ENCODE measurements at regions not wholly inside any gene's neighbourhood (a gene's known extent, or its start where the extent isn't known, plus 50 kb on each side); places are given as distances from the start of the nearest gene placed in this dataset.

GRCh38 chrX:39150220-39150619 lies 349.0 kb downstream of the MID1IP1 start:
- DNase-seq = no peak

- DNase-seq = no peak
Measured at GRCh38 chrX:39150621-39151020, 349.4 kb downstream of the MID1IP1 start.

GRCh38 chrX:39152106-39152649 lies 350.9 kb downstream of the MID1IP1 start:
- DNase-seq = no peak

GRCh38 chrX:39156051-39156450 lies 354.8 kb downstream of the MID1IP1 start:
- no peak for DNase-seq

DNA sequence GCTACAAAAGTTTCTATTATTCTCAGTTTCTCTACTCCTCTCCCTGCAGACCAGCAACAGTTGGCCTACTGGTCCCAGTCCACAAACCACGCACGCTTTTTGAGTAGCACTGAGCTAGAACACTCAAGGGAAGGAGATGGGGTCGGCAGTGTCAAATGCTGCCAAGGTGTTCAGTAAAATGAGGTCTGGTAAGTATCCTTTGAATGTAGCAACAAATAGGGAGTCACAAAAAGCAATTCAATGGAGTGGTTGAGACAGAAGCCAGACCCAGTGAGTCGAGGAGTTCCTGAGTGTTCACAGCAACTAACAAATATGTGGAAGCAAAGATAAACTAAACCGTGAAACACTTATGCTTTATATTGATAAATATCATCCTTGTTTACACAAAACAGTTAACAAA lies 355.7 kb downstream of the MID1IP1 start:
- no peak for DNase-seq

GRCh38 chrX:39157796-39158195 lies 356.5 kb downstream of the MID1IP1 start:
- no peak for DNase-seq

DNA sequence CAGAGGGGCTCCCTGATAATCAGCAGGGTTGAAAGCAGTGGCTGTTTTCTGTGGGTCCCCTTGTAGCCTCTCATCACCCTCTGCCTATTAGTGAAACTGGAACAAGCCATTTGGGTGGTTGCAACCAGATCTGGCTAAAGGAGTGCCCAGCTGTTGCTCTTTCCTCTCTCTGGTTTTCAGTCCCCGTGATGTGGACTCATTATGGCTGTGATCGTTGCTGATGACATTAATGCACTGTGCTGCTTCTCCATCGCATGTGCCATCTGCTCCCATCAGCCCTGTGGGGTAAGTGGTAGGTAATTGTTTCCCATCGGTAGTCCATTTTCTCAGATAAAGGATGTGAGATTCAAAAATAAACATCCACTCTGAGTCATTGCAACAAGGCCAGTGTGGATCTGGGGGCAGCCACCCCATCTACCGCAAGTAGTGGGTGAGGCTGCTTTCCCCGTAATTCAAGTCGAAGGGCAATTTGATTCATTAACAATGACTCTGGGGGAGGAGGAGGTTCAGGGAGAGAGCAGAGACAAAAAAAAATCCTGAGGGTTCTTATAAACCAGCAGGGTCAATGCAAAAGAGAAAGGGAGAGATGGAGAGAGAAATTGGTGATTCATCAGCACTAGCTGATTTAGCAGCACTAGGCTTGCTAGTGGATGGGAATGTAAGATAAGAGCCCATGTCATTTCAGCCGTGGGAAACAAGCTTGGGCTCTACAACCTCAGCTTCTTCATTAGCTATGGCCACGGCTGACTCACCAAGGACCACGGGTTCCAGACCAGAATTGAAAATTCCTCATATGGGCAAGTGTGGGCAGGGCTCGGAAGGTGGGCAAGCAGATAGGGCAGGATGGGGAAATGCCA lies 357.8 kb downstream of the MID1IP1 start:
- no peak for DNase-seq

GRCh38 chrX:39159921-39160507 lies 358.8 kb downstream of the MID1IP1 start:
- DNase-seq = no peak

DNA sequence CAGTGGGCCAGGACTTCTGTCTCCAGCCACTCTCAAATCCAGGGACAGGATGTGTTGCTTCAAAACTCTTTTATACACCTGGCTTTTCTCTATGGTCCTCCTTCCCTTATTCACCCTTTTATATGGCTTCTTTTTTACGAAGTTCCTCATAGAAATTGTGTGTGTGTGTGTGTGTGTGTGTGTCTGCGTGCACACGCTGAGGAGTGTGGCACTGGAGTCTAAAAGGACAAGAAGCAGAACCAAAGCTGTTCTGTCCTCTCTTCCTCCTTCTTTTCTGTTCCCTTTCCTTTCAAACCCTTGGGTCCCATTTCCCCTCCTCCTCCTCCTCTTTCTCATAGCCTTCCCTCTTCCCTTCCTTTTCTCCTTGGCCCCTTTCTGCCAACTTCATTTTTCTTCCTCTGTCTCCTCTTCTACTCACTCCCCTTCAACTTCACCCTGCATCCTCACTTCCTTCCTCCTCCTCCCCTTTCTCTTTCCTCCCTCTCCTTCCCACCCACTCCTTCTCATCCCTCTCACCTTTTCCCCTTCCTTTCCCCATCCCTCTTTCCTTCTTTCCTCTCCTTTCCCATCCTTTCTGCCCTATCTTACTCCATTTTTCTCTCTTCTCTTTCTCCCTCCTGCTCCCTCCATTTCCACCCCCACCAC lies 360.5 kb downstream of the MID1IP1 start:
- DNase-seq = no peak

DNA sequence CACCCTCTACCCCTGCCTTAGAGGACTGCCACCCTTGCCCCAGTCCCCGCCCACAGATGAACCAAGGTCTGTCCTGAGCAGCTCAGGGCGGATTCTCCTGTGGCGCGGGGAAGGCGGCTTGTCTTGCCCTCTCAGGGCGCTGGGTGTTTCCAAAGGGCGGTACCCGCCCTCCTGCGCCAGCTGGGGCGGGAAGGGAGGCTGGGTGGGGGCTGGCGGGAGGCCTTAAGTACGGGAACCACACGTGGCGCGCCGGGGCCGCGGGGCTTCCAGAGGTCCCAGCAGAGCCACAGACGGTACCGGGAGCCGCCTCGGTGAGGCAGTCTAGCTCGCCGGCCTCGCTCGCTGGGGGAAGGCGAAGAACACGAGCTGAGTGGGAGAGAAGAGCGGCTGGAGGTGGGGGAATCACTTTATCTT lies 361.1 kb downstream of the MID1IP1 start:
- peak; percentile 51 for DNase-seq

DNA sequence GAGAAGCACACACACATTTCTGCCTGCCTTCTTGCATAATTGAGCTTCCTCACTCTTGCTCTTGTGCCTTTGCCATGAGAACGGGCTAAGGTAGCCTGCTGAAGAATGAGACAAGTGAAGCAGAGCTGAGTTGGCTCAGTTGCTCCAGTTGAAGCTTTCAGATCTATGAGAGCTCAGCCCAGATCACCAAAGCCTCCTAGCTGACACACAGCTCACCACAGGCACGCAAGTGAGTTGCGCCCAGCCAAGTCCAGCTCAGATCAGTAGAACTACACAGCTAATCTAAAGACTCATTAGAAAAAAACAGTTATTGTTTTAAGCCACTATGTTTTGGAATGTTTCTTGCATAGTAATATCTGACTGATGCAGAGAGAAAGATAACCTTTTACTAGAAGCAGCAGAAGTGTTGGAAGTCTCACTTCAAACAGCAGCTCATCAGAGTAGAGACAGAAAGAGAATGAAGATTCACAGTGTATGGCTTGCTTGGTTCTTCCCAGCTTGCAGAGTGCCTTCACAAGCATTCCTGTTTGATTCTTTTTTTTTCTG lies 362.4 kb downstream of the MID1IP1 start:
- DNase-seq = no peak

DNA sequence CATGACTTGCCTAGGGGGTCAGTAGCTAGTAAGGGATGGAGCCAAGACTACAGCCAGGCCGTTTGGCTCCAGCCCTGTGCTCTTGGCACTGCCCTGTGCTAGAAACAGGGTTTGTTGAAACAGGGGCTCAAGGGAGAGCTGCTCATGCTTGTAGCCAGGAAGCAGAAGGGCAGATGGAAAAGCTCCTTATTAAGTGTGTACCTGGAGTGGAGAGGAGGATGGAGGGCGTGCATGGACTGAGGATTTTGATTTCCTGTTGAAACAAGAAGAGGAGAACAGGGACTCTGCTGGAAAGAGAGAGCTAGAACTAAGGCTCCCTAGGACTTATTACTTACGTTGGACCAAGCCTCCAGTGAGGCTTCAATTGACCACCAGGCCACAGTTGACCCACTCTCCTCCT lies 363.0 kb downstream of the MID1IP1 start:
- DNase-seq = no peak

GRCh38 chrX:39165185-39165584 lies 363.9 kb downstream of the MID1IP1 start:
- DNase-seq = no peak

DNA sequence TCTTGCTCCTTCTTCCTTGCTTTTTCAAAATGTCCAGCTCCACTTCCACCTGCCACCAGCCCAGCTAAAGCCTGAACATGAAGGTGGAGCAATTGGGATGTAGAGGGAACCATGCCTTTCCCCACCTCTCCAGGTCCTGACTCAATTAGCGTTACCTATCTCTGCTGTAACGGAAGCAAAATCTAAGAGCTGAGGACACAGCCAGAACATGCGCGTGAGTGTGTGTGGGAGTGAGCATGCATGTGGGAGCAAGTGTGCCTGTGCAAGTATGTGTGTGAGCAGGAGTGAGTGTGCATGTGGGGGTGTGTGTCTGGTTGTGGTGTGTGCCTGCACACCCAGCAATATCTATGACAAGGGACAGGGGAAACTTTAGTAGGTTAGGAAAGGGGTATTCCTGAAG lies 364.5 kb downstream of the MID1IP1 start:
- DNase-seq = no peak

DNA sequence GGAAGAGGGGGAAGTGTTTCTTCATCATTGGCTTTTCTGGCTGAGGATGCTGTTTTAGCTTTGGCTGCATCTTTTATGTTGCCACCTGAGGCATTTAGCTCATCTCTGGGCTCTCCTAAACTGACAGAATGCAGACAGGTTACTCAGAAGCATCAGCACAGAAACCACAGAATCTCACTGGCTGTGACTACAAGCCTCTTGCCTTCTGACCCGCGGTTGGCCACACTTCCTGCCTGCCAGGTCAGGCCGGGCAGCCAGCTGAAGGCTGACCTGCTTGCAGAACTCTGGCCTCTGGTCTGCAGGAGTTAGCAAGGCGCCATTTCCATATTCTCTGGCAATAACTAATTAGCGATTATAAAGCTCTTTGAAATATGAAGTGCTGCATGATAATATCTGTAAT lies 366.5 kb downstream of the MID1IP1 start:
- no peak for DNase-seq

DNA sequence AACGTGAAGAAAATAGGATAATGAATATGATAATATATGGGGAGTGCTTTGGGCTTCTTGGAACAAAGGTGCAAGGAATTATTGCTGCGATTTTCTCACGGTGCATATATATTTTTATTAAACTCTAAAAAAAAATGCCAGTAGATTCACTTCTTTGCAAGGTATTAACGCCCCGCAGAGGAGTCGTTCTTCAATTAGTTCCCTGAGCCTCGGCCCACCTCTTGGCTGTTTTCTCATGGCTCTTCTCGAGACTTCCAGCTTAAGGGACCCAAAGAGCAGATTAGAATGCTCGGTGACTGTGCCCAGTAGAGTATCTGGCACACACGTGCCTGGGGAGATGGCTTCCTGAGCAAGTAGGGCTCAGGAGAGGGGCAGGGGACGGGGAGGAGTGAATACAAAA lies 367.4 kb downstream of the MID1IP1 start:
- no peak for DNase-seq

GRCh38 chrX:39169976-39170375 lies 368.7 kb downstream of the MID1IP1 start:
- no peak for DNase-seq

DNA sequence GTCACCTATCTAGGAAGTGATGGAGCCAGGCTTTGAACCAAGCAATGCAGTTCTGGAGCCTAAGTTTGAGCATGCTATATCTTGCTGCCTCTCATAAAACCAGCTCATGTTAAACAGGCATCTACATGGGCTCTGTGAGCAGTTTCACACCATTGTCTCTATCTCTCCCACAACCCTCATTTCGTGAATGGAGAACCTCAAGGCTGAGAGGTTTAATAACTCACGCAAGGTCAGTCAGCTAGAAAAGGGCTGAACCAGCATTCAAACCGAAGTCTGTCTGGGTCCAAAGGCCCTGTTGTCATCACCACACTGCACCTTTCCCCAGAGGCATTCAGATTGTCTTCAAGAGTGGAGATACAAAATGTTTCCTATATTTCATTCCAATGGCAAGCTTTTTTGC lies 369.2 kb downstream of the MID1IP1 start:
- DNase-seq = no peak

GRCh38 chrX:39171686-39172085 lies 370.4 kb downstream of the MID1IP1 start:
- no peak for DNase-seq

DNA sequence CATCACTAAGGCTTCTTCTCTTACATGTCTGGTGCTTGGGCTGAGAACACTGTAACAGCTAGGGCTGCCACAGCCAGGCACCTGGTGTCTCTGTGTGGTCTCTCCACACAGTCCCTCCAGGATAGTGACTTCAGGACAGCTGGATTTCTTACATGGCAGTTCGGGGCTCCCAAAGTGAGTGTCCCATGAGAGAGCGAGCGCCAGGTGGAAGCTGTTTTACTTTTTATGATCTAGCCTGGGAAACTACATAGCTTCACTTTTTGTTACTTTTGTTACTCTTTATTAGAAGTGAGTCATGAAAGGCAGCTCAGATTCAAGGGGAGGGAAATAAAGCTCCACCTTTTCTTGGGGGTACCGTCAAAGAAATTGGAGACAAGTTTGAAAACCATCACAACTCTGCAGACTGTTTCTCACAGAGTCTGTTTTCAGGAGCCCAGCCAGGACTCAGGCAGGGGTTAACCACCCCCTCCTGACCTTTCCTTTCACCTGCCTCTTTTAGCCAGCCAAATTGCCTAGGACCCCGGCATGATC lies 373.0 kb downstream of the MID1IP1 start:
- no peak for DNase-seq

- DNase-seq = no peak
Measured at GRCh38 chrX:39174772-39175417, 373.6 kb downstream of the MID1IP1 start.

- DNase-seq = no peak
Measured at GRCh38 chrX:39175418-39176057, 374.3 kb downstream of the MID1IP1 start.
